PC-3 (cell line): ENCODE measurements at regions not wholly inside any gene's neighbourhood (a gene's known extent, or its start where the extent isn't known, plus 50 kb on each side); places are given as distances from the start of the nearest gene placed in this dataset.

Experiments used
- ATAC-seq: fragments of 200-7000 bp; cut with Tn5 transposase; 2 replicates; pipeline ENCODE4 v1.9.1; 2020; ENCODE audit warnings: mild to moderate bottlenecking, moderate library complexity
- BruUV-seq: library from RNA; stranded (reverse); fragments of 400-500 nt; replicated peaks from 2 replicates; lab custom pipeline; 2021; lab: Mats Ljungman, UMichigan
- CTCF ChIA-PET: fragments of 300-600 bp; sonication (Branson Sonifier 250); formaldehyde crosslinking; loops from one replicate; lab custom pipeline; 2022; ENCODE audit warnings: antibody characterized with exemption; lab: Charles Lee
- POLR2A ChIA-PET: fragments of 300-600 bp; sonication (Branson Sonifier 250); formaldehyde crosslinking; loops from one replicate; lab custom pipeline; 2022; ENCODE audit warnings: antibody characterized with exemption; ENCODE audit not compliant: unreplicated experiment; lab: Charles Lee
- DNase-seq: peaks from one replicate; pipeline ENCODE4 v3.0.0-alpha.2; 2015
- H2AFZ ChIP-seq: fragments of 300-600 bp; sonication (generic); 2 replicates; pipeline ENCODE4 v1.6.0; 2016; ENCODE audit warnings: antibody characterized with exemption, low read length
- H3F3A ChIP-seq: fragments of 300-600 bp; sonication (generic); one replicate; pipeline ENCODE4 v1.6.0; 2017; ENCODE audit warnings: antibody characterized with exemption, low read length, control low read depth, mild to moderate bottlenecking; ENCODE audit not compliant: unreplicated experiment
- H3K27ac ChIP-seq: fragments of 300-600 bp; sonication (generic); 2 replicates; pipeline ENCODE4 v1.5.1; 2016; ENCODE audit warnings: mild to moderate bottlenecking, low read length
- H3K27me3 ChIP-seq: fragments of 300-600 bp; sonication (generic); 2 replicates; pipeline ENCODE4 v1.6.1; 2016; ENCODE audit warnings: low read length, mixed read lengths
- H3K36me3 ChIP-seq: fragments of 300-600 bp; sonication (generic); 2 replicates; pipeline ENCODE4 v1.6.1; 2016; ENCODE audit warnings: low read depth, mixed run types, low read length, mixed read lengths
- H3K4me1 ChIP-seq: fragments of 300-600 bp; sonication (generic); 2 replicates; pipeline ENCODE4 v1.5.1; 2016; ENCODE audit warnings: low read length; ENCODE audit not compliant: insufficient read depth
- H3K4me2 ChIP-seq: fragments of 300-600 bp; sonication (generic); 2 replicates; pipeline ENCODE4 v1.6.0; 2016; ENCODE audit warnings: low read length
- H3K4me3 ChIP-seq: fragments of 300-600 bp; sonication (generic); 2 replicates; pipeline ENCODE4 v1.5.1; 2016; ENCODE audit warnings: mild to moderate bottlenecking, low read length, mixed read lengths
- H3K79me2 ChIP-seq: fragments of 300-600 bp; sonication (generic); 2 replicates; pipeline ENCODE4 v1.6.1; 2017; ENCODE audit warnings: low read length, mixed read lengths
- H3K9ac ChIP-seq: fragments of 300-600 bp; sonication (generic); 2 replicates; pipeline ENCODE4 v1.6.0; 2016; ENCODE audit warnings: mild to moderate bottlenecking, low read length
- H3K9me2 ChIP-seq: fragments of 300-600 bp; sonication (generic); replicated peaks from 2 replicates; pipeline ENCODE4 v1.6.1; 2016; ENCODE audit warnings: mixed run types, low read length, mixed read lengths
- H3K9me3 ChIP-seq: fragments of 300-600 bp; sonication (generic); 2 replicates; pipeline ENCODE4 v1.6.1; 2016; ENCODE audit warnings: low read length, mixed read lengths
- H4K20me1 ChIP-seq: fragments of 300-600 bp; sonication (generic); 2 replicates; pipeline ENCODE4 v1.6.1; 2016; ENCODE audit warnings: low read length, mixed read lengths
- EZH2 ChIP-seq: fragments of 300-600 bp; sonication (generic); IDR thresholded peaks from one replicate; pipeline ENCODE4 v1.6.1; 2017; ENCODE audit warnings: antibody characterized with exemption, mild to moderate bottlenecking, low read length; ENCODE audit not compliant: unreplicated experiment
- EZH2phosphoT487 ChIP-seq: fragments of 300-600 bp; sonication (generic); IDR thresholded peaks from 2 replicates; pipeline ENCODE4 v1.6.1; 2018; ENCODE audit warnings: mild to moderate bottlenecking, antibody characterized with exemption, low read length, borderline replicate concordance
- intact Hi-C: fragments of 100-400 bp; cut with micrococcal nuclease; formaldehyde crosslinking; loops from 2 replicates; pipeline ENCODE4 v1.9.0; 2023
- TF ChIP-seq, protein P1 (sequence below): fragments of 300-600 bp; sonication (generic); conservative IDR thresholded peaks from 2 replicates; pipeline ENCODE4 v1.5.1; 2017; ENCODE audit warnings: antibody characterized with exemption, low read depth, mild to moderate bottlenecking, low read length

DNA sequence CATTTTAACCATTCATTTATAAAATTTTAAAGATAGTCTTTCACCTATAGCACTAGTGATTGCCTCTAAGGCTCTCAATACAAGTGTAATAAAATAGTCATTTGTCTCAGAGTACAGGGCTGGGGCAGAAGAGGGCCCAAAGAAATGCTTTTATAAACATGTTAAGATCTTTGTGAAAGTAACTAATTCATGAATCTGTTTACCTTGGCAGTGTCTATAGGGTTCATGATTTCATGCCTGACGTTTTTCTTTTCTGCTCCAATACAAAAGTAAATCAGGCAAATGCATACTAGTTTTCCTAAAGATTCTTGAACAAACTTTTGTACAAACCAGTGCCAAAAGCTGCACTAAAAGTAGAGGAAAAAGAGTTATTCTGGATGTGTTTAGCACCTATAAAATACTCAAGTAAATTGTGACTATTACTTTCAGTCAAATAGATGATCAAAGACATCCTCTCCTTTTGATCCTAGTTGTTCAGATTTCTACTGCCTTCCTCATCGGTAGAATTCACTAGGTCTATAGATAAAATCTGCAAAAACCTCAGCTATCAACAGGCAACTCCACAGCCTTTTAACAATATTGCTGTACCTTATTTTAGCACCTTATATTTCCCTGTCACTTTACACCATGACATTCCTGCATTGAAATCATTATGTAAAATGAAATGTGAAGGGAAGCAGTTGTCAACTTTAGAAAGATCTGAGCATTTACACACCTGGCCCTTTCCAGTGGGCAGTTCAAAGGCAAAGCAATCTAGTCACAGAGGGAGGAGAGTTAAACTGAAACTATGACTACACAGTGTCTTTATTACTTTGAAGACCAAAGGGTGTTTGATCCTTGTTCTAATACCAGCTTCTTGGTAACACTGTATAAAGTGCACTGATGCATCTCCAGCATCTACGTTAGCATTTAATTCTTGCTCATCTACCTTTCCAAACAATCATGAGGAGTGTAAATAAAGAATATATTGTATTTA is 100.0 kb upstream of the MED13 start:
- Histone ChIP-seq H2AFZ (no peak overlapping the region; the same call in 1 of the 2 replicates), H3K9me3 (no peaks in the 10 kb centered on the region), H3K79me2 (no peaks in the 10 kb centered on the region), H3K9me2 (no peaks in the 10 kb centered on the region), H3K4me3 (peak overlapping the region; percentile 19; the same call in 1 of the 2 replicates), H3F3A (peaks cover 4% of the 10 kb centered on the region), H3K27ac (peak overlapping the region; percentile 96), H3K4me2 (peak overlapping the region; percentile 67), H3K27me3 (no peaks in the 10 kb centered on the region), H4K20me1 (no peaks in the 10 kb centered on the region), H3K4me1 (peaks cover 34% of the 10 kb centered on the region), H3K36me3 (no peaks in the 10 kb centered on the region), H3K9ac (peak overlapping the region; percentile 78)
- peak; percentile 67 for DNase-seq
- TF ChIP-seq, protein P1, sequence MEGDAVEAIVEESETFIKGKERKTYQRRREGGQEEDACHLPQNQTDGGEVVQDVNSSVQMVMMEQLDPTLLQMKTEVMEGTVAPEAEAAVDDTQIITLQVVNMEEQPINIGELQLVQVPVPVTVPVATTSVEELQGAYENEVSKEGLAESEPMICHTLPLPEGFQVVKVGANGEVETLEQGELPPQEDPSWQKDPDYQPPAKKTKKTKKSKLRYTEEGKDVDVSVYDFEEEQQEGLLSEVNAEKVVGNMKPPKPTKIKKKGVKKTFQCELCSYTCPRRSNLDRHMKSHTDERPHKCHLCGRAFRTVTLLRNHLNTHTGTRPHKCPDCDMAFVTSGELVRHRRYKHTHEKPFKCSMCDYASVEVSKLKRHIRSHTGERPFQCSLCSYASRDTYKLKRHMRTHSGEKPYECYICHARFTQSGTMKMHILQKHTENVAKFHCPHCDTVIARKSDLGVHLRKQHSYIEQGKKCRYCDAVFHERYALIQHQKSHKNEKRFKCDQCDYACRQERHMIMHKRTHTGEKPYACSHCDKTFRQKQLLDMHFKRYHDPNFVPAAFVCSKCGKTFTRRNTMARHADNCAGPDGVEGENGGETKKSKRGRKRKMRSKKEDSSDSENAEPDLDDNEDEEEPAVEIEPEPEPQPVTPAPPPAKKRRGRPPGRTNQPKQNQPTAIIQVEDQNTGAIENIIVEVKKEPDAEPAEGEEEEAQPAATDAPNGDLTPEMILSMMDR: no peak
- TF ChIP-seq EZH2phosphoT487: no peak
- TF ChIP-seq EZH2: no peak
- ChIA-PET POLR2A (no interaction called here), CTCF (interaction anchor here (1.0 kb wide), 1 partner anchor 56 kb away, joined by 3 read pairs; no protein-coding TSS in a partner anchor)
- peak; percentile 75 for ATAC-seq
- intact Hi-C loops: loop anchor here (2.0 kb wide), 1 partner anchor 54 kb away; no protein-coding TSS in a partner anchor
- TSS peak; percentile 67 for BruUV-seq

GRCh38 chr17:62163847-62164246 is 98.8 kb upstream of the MED13 start:
- Histone ChIP-seq H3K27ac (peak overlapping the region; percentile 96), H3K4me1 (peaks cover 34% of the 10 kb centered on the region), H3K79me2 (no peaks in the 10 kb centered on the region), H3K9me2 (no peaks in the 10 kb centered on the region), H3K4me2 (peak overlapping the region; percentile 7), H3K4me3 (no peak overlapping the region), H3K36me3 (no peaks in the 10 kb centered on the region), H3K9me3 (no peaks in the 10 kb centered on the region), H3F3A (peaks cover 4% of the 10 kb centered on the region), H3K9ac (peak overlapping the region; percentile 78), H3K27me3 (no peaks in the 10 kb centered on the region), H4K20me1 (no peaks in the 10 kb centered on the region), H2AFZ (no peak overlapping the region)
- ChIA-PET CTCF (no interaction called here), POLR2A (no interaction called here)
- intact Hi-C loops: loop anchor here (2.0 kb wide), 1 partner anchor 53 kb away; no protein-coding TSS in a partner anchor
- no peak for TF ChIP-seq EZH2
- TF ChIP-seq, protein P1: no peak
- no peak for TF ChIP-seq EZH2phosphoT487
- peak; percentile 85 for DNase-seq
- no TSS peak for BruUV-seq
- peak; percentile 54 for ATAC-seq

- Histone ChIP-seq H3K9ac (no peak overlapping the region), H3F3A (peaks cover 4% of the 10 kb centered on the region), H3K36me3 (no peaks in the 10 kb centered on the region), H3K4me3 (no peak overlapping the region), H4K20me1 (no peaks in the 10 kb centered on the region), H2AFZ (no peak overlapping the region), H3K27me3 (no peaks in the 10 kb centered on the region), H3K4me1 (peaks cover 34% of the 10 kb centered on the region), H3K9me2 (no peaks in the 10 kb centered on the region), H3K9me3 (no peaks in the 10 kb centered on the region), H3K27ac (no peak overlapping the region), H3K4me2 (no peak overlapping the region), H3K79me2 (no peaks in the 10 kb centered on the region)
- BruUV-seq: no TSS peak
- ChIA-PET CTCF (no interaction called here), POLR2A (no interaction called here)
- intact Hi-C loops: no loop called here
- ATAC-seq (no peak), DNase-seq (no peak)
- TF ChIP-seq EZH2phosphoT487: no peak
- TF ChIP-seq, protein P1: no peak
- no peak for TF ChIP-seq EZH2
Observed at GRCh38 chr17:62162898-62163297, 97.8 kb upstream of the MED13 start.
